Kidney (tissue), 13 donors: ENCODE measurements at regions not wholly inside any gene's neighbourhood (a gene's known extent, or its start where the extent isn't known, plus 50 kb on each side); places are given as distances from the start of the nearest gene placed in this dataset.

ENCODE experiments used
- DNase-seq, 5 donors: peaks; one replicate each; pipeline ENCODE4 v3.0.0-alpha.2; 2013 to 2020
- FAIRE-seq: peaks from 2 replicates; lab custom pipeline; 2012; peaks lifted over from hg19 to GRCh38; lab: Jason Lieb, UNC
- H3K27ac ChIP-seq, 2 donors: one replicate each; pipeline ENCODE4 v1.7.0; 2013; ENCODE audit warnings: low read depth in 2 of 2, low read length in 2 of 2, inconsistent platforms in 1 of 2
- H3K27me3 ChIP-seq: one replicate; pipeline ENCODE4 v1.7.1; 2013; ENCODE audit warnings: low read length, inconsistent platforms; ENCODE audit not compliant: control insufficient read depth, insufficient read depth
- H3K36me3 ChIP-seq, 3 donors: one replicate each; pipeline versions ENCODE4 v1.7.0 to v1.7.1; 2013; ENCODE audit warnings: low read length in 3 of 3, control low read depth in 1 of 3, inconsistent platforms in 1 of 3; ENCODE audit not compliant: insufficient read depth in 3 of 3, control insufficient read depth in 2 of 3
- H3K4me1 ChIP-seq, 3 donors: one replicate each; pipeline versions ENCODE4 v1.7.0 to v1.7.1; 2013; ENCODE audit warnings: low read length in 3 of 3, inconsistent platforms in 1 of 3, low read depth in 1 of 3; ENCODE audit not compliant: control insufficient read depth in 2 of 3, insufficient read depth in 2 of 3
- H3K4me3 ChIP-seq, 3 donors: one replicate each; pipeline versions ENCODE4 v1.7.0 to v1.8.1; 2013; ENCODE audit warnings: low read length in 3 of 3, control low read depth in 1 of 3, inconsistent platforms in 1 of 3
- H3K9ac ChIP-seq, 3 donors: one replicate each; pipeline versions ENCODE4 v1.7.0 to v1.7.1; 2013; ENCODE audit warnings: low read length in 3 of 3, control low read depth in 1 of 3, inconsistent platforms in 1 of 3
- H3K9me3 ChIP-seq, 3 donors: one replicate each; pipeline versions ENCODE4 v1.7.0 to v1.7.1; 2013; ENCODE audit warnings: low read length in 3 of 3, control low read depth in 1 of 3, inconsistent platforms in 1 of 3; ENCODE audit not compliant: control insufficient read depth in 2 of 3, insufficient read depth in 1 of 3
- intact Hi-C: fragments of 100-400 bp; cut with DNase I; formaldehyde crosslinking; loops from one replicate; pipeline ENCODE4 v1.11.1; 2022
- TF ChIP-seq, protein P1 (sequence below): IDR thresholded peaks from 3 replicates; pipeline ENCODE4 v1.5.1; 2012; ENCODE audit warnings: mild to moderate bottlenecking, moderate library complexity, borderline replicate concordance; ENCODE audit not compliant: insufficient read depth; ENCODE audit errors: extremely low read depth
- donor health status: control.
- donor health status: control.
- donor health status: control.
- donor health status: control.
- donor health status: control.
- donor health status: DM: yes; HTN: yes; CAD: no.
- donor health status: Normal renal cell carcinoma (clear cell type).

DNA sequence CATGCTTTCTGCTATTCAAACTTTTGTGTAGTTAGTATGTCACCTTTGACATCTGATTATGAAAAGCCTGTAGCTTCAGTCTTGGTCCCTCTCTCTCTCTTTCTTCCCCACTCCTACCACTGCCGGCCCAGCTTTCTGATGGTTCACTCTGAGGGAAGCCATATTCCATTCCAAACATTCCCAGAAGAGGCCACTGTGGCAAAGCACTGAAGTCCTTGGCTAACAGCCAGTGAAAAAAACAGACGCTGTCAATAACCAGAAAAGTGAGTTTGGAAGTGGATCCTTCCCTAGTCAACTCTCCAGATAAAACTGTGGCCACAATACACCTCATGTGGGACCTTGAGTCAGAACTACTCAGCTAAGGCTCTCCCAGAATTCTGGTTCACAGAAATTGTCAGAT, 950.7 kb upstream of the PHF14 start:
- no peaks in the 10 kb centered on the region for H3K36me3 ChIP-seq
- H3K9me3 ChIP-seq: no peaks in the 10 kb centered on the region
- DNase-seq: peak in 3 of 5 donors; percentile 9 to 44 (median 25)
- TF ChIP-seq, protein P1, sequence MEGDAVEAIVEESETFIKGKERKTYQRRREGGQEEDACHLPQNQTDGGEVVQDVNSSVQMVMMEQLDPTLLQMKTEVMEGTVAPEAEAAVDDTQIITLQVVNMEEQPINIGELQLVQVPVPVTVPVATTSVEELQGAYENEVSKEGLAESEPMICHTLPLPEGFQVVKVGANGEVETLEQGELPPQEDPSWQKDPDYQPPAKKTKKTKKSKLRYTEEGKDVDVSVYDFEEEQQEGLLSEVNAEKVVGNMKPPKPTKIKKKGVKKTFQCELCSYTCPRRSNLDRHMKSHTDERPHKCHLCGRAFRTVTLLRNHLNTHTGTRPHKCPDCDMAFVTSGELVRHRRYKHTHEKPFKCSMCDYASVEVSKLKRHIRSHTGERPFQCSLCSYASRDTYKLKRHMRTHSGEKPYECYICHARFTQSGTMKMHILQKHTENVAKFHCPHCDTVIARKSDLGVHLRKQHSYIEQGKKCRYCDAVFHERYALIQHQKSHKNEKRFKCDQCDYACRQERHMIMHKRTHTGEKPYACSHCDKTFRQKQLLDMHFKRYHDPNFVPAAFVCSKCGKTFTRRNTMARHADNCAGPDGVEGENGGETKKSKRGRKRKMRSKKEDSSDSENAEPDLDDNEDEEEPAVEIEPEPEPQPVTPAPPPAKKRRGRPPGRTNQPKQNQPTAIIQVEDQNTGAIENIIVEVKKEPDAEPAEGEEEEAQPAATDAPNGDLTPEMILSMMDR: no peak
- H3K9ac ChIP-seq: no peak overlapping the region
- H3K4me3 ChIP-seq: no peak overlapping the region
- no peak for FAIRE-seq
- no peak overlapping the region for H3K27ac ChIP-seq
- no peaks in the 10 kb centered on the region for H3K27me3 ChIP-seq
- intact Hi-C loops: no loop called here
- no peaks in the 10 kb centered on the region for H3K4me1 ChIP-seq

DNA sequence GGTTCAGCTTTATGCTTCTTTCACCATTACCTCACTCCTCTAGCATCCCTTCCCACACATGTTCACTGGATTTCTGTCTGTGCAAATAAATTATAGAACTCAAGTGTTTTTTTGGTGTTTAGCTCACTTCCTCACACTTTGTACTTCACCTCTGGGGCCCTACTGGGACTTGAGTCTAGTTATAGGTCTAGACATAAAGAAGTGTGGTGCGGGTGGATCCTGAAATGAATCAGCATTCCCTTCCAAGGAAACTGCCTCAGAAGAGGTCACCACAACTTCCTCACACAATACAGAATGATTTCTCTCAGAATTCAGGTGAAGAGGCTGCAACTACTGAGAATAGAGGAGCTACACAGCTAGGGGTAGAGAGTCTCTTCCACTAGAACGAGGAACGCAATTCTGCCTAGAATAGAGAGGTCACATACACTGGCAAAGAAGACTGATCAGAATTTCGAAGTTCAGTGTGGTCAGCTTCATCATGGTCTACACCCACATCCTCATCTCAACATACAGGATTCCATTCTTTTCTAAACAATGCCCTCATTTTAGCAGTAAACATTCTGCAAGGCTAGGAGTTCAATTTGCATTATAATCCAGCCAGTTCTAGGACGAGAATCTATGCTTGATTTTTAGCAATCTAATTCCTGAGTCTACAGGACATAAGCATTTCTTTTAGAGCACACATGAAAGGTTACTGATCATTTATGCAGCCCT, 938.7 kb upstream of the PHF14 start:
- no peak for DNase-seq
- Histone ChIP-seq H3K27me3 (no peaks in the 10 kb centered on the region), H3K27ac (no peak overlapping the region), H3K4me1 (no peaks in the 10 kb centered on the region), H3K4me3 (no peak overlapping the region), H3K9me3 (no peaks in the 10 kb centered on the region), H3K9ac (no peak overlapping the region), H3K36me3 (no peaks in the 10 kb centered on the region)
- intact Hi-C loops: no loop called here
- FAIRE-seq: no peak
- TF ChIP-seq, protein P1: no peak

DNA sequence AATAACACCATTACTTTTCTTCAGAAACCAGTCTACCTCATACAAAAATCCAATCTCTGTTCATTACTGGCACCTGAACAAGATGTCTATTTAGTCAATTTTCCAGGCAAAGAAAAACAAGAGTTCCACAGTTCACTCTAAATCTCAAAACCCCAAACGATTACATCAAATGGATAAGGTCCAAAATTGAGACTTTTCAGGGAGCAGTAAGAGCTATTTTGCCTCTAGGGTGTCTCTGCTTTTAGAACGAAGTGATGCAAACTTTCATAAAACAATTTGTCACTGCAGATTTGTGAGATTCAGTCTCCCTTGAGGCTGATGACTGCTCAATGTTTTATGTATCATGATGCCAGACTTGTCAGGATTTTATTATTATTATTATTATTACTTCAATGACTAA, 937.0 kb upstream of the PHF14 start:
- FAIRE-seq (no peak), DNase-seq (no peak)
- no peak overlapping the region for H3K4me3 ChIP-seq
- H3K27ac ChIP-seq: no peak overlapping the region
- H3K27me3 ChIP-seq: no peaks in the 10 kb centered on the region
- intact Hi-C loops: no loop called here
- TF ChIP-seq, protein P1: no peak
- no peaks in the 10 kb centered on the region for H3K36me3 ChIP-seq
- no peaks in the 10 kb centered on the region for H3K9me3 ChIP-seq
- H3K9ac ChIP-seq: no peak overlapping the region
- no peaks in the 10 kb centered on the region for H3K4me1 ChIP-seq

DNA sequence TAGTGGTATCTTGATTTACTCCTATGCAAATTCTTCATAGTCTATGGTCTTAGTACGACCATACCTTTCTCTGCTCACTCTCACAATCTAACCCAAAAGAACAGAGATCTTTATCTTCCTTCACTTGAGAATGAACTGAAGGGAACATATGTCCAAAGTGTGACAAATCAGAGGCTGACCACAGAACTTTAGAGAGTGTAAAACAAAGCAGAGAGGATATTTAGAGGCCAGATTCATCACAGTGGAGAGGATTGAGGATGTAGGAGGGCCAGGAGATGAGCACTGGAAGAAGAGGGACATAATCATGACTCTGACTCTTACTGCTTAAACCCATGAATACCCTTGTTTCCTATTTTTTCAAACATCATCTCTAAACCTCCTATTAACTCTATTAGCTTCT, 935.3 kb upstream of the PHF14 start:
- intact Hi-C loops: no loop called here
- no peaks in the 10 kb centered on the region for H3K27me3 ChIP-seq
- H3K4me3 ChIP-seq: no peak overlapping the region
- no peak overlapping the region for H3K27ac ChIP-seq
- DNase-seq (no peak), FAIRE-seq (no peak)
- H3K9me3 ChIP-seq: no peaks in the 10 kb centered on the region
- no peaks in the 10 kb centered on the region for H3K36me3 ChIP-seq
- TF ChIP-seq, protein P1: no peak
- H3K4me1 ChIP-seq: no peaks in the 10 kb centered on the region
- H3K9ac ChIP-seq: no peak overlapping the region
